ENCODE measurements at regions not wholly inside any gene's neighbourhood (a gene's known extent, or its start where the extent isn't known, plus 50 kb on each side); places are given as distances from the start of the nearest gene placed in this dataset.
A peak's percentile ranks its signal among the peaks of the same experiment; 100 is the strongest.
"Not testable (repeated sequence)": the region's sequence is repeated elsewhere in the genome, so short reads cannot be mapped to it uniquely, and the experiment has no call there.

DNA sequence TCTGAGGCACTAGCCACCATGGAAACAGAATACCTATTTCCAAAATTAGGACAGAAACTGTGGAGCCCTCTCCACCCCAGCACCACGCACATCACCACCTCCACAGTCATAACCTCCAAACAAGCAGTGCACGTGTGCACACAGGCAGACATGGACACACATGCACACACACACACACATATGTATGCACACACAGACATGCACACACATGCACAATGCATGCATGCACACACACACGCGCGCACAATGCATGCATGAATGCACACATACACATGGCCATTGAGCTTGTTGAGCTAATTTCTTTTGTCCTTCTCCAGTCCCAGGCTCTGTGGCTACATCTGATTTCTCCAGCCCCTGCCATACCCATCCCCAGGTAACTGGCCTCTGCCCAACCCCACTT is 161.6 kb upstream of the EPB41L3 start:
- ATAC-seq (no peak), DNase-seq (no peak)
- TF ChIP-seq, protein P1, sequence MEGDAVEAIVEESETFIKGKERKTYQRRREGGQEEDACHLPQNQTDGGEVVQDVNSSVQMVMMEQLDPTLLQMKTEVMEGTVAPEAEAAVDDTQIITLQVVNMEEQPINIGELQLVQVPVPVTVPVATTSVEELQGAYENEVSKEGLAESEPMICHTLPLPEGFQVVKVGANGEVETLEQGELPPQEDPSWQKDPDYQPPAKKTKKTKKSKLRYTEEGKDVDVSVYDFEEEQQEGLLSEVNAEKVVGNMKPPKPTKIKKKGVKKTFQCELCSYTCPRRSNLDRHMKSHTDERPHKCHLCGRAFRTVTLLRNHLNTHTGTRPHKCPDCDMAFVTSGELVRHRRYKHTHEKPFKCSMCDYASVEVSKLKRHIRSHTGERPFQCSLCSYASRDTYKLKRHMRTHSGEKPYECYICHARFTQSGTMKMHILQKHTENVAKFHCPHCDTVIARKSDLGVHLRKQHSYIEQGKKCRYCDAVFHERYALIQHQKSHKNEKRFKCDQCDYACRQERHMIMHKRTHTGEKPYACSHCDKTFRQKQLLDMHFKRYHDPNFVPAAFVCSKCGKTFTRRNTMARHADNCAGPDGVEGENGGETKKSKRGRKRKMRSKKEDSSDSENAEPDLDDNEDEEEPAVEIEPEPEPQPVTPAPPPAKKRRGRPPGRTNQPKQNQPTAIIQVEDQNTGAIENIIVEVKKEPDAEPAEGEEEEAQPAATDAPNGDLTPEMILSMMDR (IDR thresholded peaks at IDR 0.05), result no peak
- Histone ChIP-seq H3K36me3 (no peaks in the 10 kb centered on the region), H3K27me3 (no peaks in the 10 kb centered on the region), H3K4me3 (no peak overlapping the region), H3K9me3 (no peaks in the 10 kb centered on the region), H3K27ac (no peak overlapping the region), H3K4me1 (no peaks in the 10 kb centered on the region)
- intact Hi-C loops (cut with DNase I), result no loop called here

DNA sequence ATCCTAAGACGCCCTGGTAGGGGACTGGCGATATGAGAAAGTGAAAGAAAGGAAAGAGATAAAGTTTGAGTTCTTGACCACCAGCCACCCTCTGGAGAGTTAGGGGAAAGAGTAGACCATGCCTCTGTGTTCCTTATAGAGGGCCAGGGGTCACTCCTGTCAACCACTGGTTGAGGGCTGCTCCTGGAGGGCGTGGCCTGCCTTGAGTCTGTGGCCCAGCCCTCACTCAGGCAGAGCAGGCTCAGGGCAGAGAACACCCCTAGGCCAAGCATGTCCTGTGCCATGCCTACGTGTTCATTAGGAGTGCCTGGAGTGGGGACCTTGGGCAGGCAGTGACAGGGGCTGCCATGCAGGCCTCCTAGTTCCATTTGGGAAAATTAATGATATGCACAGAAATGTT is 161.1 kb upstream of the EPB41L3 start:
- ATAC-seq (peak; percentile 45), DNase-seq (no peak)
- Histone ChIP-seq H3K4me1 (no peaks in the 10 kb centered on the region), H3K36me3 (no peaks in the 10 kb centered on the region), H3K27ac (no peak overlapping the region), H3K4me3 (no peak overlapping the region), H3K9me3 (no peaks in the 10 kb centered on the region), H3K27me3 (no peaks in the 10 kb centered on the region)
- TF ChIP-seq, protein P1 (IDR thresholded peaks at IDR 0.05), result no peak
- intact Hi-C loops (cut with DNase I), result no loop called here

DNA sequence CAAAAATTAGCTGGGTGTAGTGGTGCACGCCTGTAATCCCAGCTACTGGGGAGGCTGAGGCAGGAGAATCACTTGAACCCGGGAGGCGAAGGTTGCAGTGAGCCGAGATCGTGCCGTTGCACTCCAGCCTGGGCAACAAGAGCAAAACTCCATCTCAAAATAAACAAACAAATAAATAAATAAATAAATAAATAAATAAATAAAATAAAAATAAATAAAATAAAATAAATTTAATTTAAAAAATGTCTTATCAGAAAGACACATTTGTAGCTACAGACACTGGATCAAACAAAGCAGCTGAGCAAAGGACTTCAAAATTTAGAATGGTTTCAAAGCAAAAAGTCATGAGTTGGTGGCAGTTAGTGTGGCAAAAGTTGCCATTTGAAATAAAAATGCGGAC is 158.2 kb upstream of the EPB41L3 start:
- H3K36me3 ChIP-seq; H3K9me3 ChIP-seq; H3K4me1 ChIP-seq; DNase-seq; H3K27ac ChIP-seq; H3K4me3 ChIP-seq; H3K27me3 ChIP-seq; intact Hi-C loops (cut with DNase I); ATAC-seq: not testable (repeated sequence)

DNA sequence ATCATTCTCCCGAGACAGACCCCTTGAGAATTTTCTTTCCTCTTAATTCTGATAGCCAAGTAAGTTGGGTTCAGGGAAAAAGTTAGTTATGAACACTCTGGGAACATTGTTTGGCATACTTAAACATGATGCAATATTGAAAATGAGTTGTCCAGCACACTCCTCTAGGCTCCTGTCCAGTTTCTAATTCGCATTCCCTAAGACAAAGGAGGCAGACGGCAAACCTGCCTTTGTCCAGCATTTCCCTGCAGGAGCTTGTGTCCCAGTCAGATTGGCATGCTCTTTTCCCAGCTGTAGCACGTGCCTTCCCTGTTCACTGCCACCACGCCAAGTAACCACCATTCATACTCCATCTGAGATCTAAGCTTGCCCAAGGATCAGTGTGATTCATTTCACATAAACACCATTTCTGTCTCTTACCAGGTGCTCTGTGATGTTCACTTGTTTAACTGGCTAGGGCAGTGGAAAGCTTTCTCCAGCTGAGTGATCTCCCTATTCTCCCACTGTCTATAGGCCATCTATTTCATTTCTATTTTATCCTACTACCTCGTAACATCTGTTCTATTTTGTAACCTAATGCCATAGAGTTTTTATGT is 150.0 kb upstream of the EPB41L3 start:
- Histone ChIP-seq H3K27ac (no peak overlapping the region), H3K9me3 (no peaks in the 10 kb centered on the region), H3K36me3 (no peaks in the 10 kb centered on the region), H3K4me3 (no peak overlapping the region), H3K27me3 (no peaks in the 10 kb centered on the region), H3K4me1 (no peaks in the 10 kb centered on the region)
- intact Hi-C loops (cut with DNase I), result no loop called here
- DNase-seq (no peak), ATAC-seq (peak; percentile 80)
- TF ChIP-seq, protein P1 (IDR thresholded peaks at IDR 0.05), result no peak

DNA sequence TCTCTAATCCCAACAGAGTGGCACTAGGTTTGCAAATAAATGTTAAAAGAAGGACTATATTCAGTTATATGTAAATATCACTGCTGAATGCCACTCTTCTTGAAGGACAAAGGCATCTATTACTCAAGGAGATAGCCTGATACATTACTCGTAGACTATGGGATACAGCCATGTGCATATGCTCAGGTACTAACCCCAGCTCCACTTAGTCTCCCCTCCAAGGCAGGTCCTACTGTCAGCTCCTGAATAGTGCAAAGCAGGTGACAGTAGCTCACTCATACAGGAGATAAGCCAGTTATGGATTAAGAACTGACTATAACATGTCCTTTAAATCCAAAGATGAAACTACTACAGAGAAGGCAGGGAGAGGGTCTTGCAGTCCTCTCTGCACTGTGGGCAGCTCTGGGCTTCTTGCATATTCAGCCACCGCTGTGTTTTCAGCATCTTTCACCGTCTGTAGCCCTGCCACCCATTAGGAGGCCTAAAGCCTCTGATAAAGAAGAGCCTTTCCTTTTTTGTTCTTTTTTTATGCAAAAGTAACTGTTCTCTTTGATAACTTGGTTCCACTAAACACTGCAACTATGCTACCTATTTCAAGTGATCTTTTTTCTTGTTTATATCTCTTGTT is 135.1 kb upstream of the EPB41L3 start:
- Histone ChIP-seq H3K27ac (no peak overlapping the region), H3K36me3 (no peaks in the 10 kb centered on the region), H3K4me3 (no peak overlapping the region), H3K9me3 (no peaks in the 10 kb centered on the region), H3K4me1 (no peaks in the 10 kb centered on the region), H3K27me3 (no peaks in the 10 kb centered on the region)
- DNase-seq (no peak), ATAC-seq (no peak)
- intact Hi-C loops (cut with DNase I), result no loop called here
- TF ChIP-seq, protein P1 (IDR thresholded peaks at IDR 0.05), result no peak

DNA sequence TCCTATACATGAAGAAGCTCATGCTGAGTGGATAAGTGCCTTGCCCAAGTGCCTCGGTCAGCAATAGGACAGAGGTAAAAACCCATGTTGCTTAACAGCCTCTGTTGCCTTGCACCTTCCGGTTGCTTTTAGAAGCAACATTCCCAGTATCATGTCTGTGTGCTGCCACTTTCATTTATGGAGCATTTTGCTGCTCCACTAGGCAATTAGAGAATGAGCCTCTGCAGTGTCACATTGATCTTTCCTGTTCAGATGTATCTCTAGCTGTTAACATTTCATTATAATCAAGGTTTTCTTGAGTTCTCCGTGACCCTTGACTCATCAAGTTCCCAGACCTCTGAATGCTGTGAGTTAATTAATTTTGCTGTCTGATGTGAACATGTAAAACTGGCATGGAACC is 134.5 kb upstream of the EPB41L3 start:
- Histone ChIP-seq H3K4me1 (no peaks in the 10 kb centered on the region), H3K27ac (no peak overlapping the region), H3K27me3 (no peaks in the 10 kb centered on the region), H3K9me3 (no peaks in the 10 kb centered on the region), H3K4me3 (no peak overlapping the region), H3K36me3 (no peaks in the 10 kb centered on the region)
- intact Hi-C loops (cut with DNase I), result no loop called here
- TF ChIP-seq, protein P1 (IDR thresholded peaks at IDR 0.05), result no peak
- DNase-seq (no peak), ATAC-seq (no peak)
